GM12875 (cell line): ENCODE measurements at regions not wholly inside any gene's neighbourhood (a gene's known extent, or its start where the extent isn't known, plus 50 kb on each side); places are given as distances from the start of the nearest gene placed in this dataset.

Experiments used
- H3K4me3 ChIP-seq: one replicate; pipeline ENCODE4 v1.5.1; 2011; ENCODE audit warnings: low read depth, low read length, control low read depth
- CTCF ChIP-seq: IDR thresholded peaks from 2 replicates; pipeline ENCODE4 v1.5.1; 2011; ENCODE audit warnings: low read depth, mild to moderate bottlenecking, control low read depth, inconsistent platforms, low read length, moderate library complexity, borderline replicate concordance; ENCODE audit not compliant: insufficient read depth

- no peak for TF ChIP-seq CTCF
Measured at GRCh38 chr16:6864244-6864643, 468.4 kb upstream of the RBFOX1 start.

GRCh38 chr16:6863135-6863534 lies 469.5 kb upstream of the RBFOX1 start:
- TF ChIP-seq CTCF = no peak
- no peak overlapping the region for H3K4me3 ChIP-seq

More at GRCh38 chr16:6864244-6864643, 468.4 kb upstream of the RBFOX1 start:
- no peak overlapping the region for H3K4me3 ChIP-seq

- H3K4me3 ChIP-seq = no peak overlapping the region
- no peak for TF ChIP-seq CTCF
Measured at GRCh38 chr16:6861815-6862477, 470.7 kb upstream of the RBFOX1 start.

- H3K4me3 ChIP-seq = no peak overlapping the region
- TF ChIP-seq CTCF = no peak
Measured at GRCh38 chr16:6861135-6861814, 471.4 kb upstream of the RBFOX1 start.

GRCh38 chr16:6857575-6857974 lies 475.1 kb upstream of the RBFOX1 start:
- TF ChIP-seq CTCF = no peak
- H3K4me3 ChIP-seq = no peak overlapping the region

GRCh38 chr16:6856578-6856977 lies 476.1 kb upstream of the RBFOX1 start:
- no peak overlapping the region for H3K4me3 ChIP-seq
- no peak for TF ChIP-seq CTCF

GRCh38 chr16:6853565-6853964 lies 479.1 kb upstream of the RBFOX1 start:
- no peak for TF ChIP-seq CTCF
- H3K4me3 ChIP-seq = no peak overlapping the region
